ENCODE measurements at regions not wholly inside any gene's neighbourhood (a gene's known extent, or its start where the extent isn't known, plus 50 kb on each side); places are given as distances from the start of the nearest gene placed in this dataset.
A peak's percentile ranks its signal among the peaks of the same experiment; 100 is the strongest.

GRCh38 chr4:128462103-128462783 is 174.6 kb upstream of the PGRMC2 start:
- intact Hi-C loops (cut with micrococcal nuclease) = no loop called here
- no peak overlapping the region for H3K27ac ChIP-seq (replicated peaks)
- no peaks in the 10 kb centered on the region for H3K9me3 ChIP-seq (replicated peaks)
- H3K27me3 ChIP-seq (ENCODE audit: low read depth) = no peaks in the 10 kb centered on the region
- TF ChIP-seq CTCF (IDR thresholded peaks at IDR 0.05; ENCODE audit: borderline replicate concordance) = no peak
- no peaks in the 10 kb centered on the region for H3K36me3 ChIP-seq
- no peak overlapping the region for H3K4me3 ChIP-seq
- no peak for DNase-seq
- H3K4me1 ChIP-seq = peaks cover 4% of the 10 kb centered on the region

- DNase-seq = no peak
These were observed 173.9 kb upstream of the PGRMC2 start for GRCh38 chr4:128461291-128462102.

GRCh38 chr4:128459547-128459946 is 171.9 kb upstream of the PGRMC2 start:
- peaks cover 20% of the 10 kb centered on the region for H3K4me1 ChIP-seq
- no peak for TF ChIP-seq CTCF (IDR thresholded peaks at IDR 0.05; ENCODE audit: borderline replicate concordance)
- no peak overlapping the region for H3K27ac ChIP-seq (replicated peaks)
- no peaks in the 10 kb centered on the region for H3K9me3 ChIP-seq (replicated peaks)
- H3K4me3 ChIP-seq = no peak overlapping the region
- H3K27me3 ChIP-seq (ENCODE audit: low read depth) = no peaks in the 10 kb centered on the region
- no peak for DNase-seq
- no peaks in the 10 kb centered on the region for H3K36me3 ChIP-seq
- intact Hi-C loops (cut with micrococcal nuclease) = no loop called here

More at GRCh38 chr4:128461291-128462102, 173.9 kb upstream of the PGRMC2 start:
- Histone ChIP-seq H3K4me1 (peaks cover 8% of the 10 kb centered on the region), H3K27ac (replicated peaks) (peak overlapping the region; percentile 35), H3K9me3 (replicated peaks) (no peaks in the 10 kb centered on the region), H3K36me3 (no peaks in the 10 kb centered on the region), H3K4me3 (no peak overlapping the region), H3K27me3 (ENCODE audit: low read depth) (no peaks in the 10 kb centered on the region)
- intact Hi-C loops (cut with micrococcal nuclease) = no loop called here
- TF ChIP-seq CTCF (IDR thresholded peaks at IDR 0.05; ENCODE audit: borderline replicate concordance) = no peak

DNA sequence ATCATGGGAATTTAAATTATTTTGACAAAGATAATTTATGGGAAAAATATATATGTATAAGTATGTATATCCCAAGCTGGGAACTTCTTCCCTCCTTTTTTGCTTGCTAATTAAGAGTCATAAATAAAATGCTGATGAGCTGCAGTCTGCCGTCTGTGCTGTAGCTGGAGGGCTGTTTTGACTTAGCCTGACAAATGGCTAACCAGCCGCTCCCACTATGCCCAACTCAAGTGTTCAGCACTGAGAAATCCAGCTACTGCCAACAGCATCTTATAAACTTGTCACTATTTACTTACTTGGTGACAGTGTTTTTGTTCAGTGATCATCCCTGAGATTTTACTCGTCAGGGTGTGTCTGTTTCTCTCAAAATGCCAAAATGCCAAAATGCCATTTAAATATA is 171.2 kb upstream of the PGRMC2 start:
- Histone ChIP-seq H3K4me3 (no peak overlapping the region), H3K4me1 (peaks cover 27% of the 10 kb centered on the region), H3K27ac (replicated peaks) (no peak overlapping the region), H3K36me3 (no peaks in the 10 kb centered on the region), H3K27me3 (ENCODE audit: low read depth) (no peaks in the 10 kb centered on the region), H3K9me3 (replicated peaks) (no peaks in the 10 kb centered on the region)
- intact Hi-C loops (cut with micrococcal nuclease) = no loop called here
- TF ChIP-seq CTCF (IDR thresholded peaks at IDR 0.05; ENCODE audit: borderline replicate concordance) = no peak
- DNase-seq = no peak

DNA sequence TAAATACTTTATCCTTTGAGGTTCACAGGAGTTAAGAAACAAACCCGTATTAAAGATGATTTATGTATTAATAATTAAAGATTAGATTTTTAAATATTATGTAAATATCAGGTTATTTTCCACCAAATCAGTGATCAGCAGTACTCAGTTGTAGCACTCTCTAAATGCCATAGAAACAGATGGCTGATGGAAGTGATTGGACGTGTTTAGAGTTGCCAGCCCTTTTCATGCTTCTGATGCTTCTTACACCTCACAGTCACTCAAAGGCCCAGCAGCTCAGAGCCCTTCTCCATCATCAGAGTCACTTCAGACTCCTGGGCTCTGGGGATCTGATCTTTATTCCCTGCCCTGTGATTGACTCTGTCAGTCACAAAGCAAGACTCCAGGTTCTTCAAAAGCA is 170.1 kb upstream of the PGRMC2 start:
- no peaks in the 10 kb centered on the region for H3K9me3 ChIP-seq (replicated peaks)
- TF ChIP-seq CTCF (IDR thresholded peaks at IDR 0.05; ENCODE audit: borderline replicate concordance) = no peak
- intact Hi-C loops (cut with micrococcal nuclease) = no loop called here

More for the DNA sequence above, 170.1 kb upstream of the PGRMC2 start:
- no peak for DNase-seq
- H3K4me1 ChIP-seq = peaks cover 28% of the 10 kb centered on the region
- H3K27me3 ChIP-seq (ENCODE audit: low read depth) = no peaks in the 10 kb centered on the region
- no peaks in the 10 kb centered on the region for H3K36me3 ChIP-seq
- no peak overlapping the region for H3K4me3 ChIP-seq
- H3K27ac ChIP-seq (replicated peaks) = no peak overlapping the region

Measured in left ventricle myocardium inferior (tissue), 1 donor.